ENCODE measurements at regions not wholly inside any gene's neighbourhood (a gene's known extent, or its start where the extent isn't known, plus 50 kb on each side); places are given as distances from the start of the nearest gene placed in this dataset.

DNA sequence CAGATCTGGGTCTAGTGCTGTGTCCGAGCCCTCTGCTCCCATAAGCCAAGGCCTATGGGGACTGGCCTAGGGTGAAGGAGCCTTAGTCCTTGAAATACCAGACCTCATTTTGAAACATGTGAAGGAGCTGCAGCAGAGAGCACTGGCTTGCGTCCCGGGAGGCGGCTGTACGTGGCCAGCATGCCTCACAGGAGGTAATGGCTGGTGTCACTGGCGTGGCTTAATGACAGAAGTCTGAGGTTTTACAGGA is 72.7 kb upstream of the OTOS start:
- peaks cover 2 to 7% (median 5%) of the 10 kb centered on the region in 3 donors for H3K27me3 Mint-ChIP-seq (ENCODE audit: low read depth in 3 of 3)
- no peak overlapping the region for H3K4me3 Mint-ChIP-seq
- WGBS (ENCODE audit: insufficient coverage), result 88% methylated on average over 6 of the region's 6 CpGs
- intact Hi-C loops (cut with micrococcal nuclease), result no loop called here
- Histone ChIP-seq H2AFZ (ENCODE audit: insufficient read depth, low read depth, low read length, poor library complexity, severe bottlenecking) (no peak overlapping the region), H3K27me3 (ENCODE audit: control insufficient read depth in 2 of 2, insufficient read depth in 2 of 2, low read length in 2 of 2) (no peaks in the 10 kb centered on the region), H3K36me3 (replicated peaks in 1 of 2; ENCODE audit: control insufficient read depth in 1 of 2, insufficient read depth in 2 of 2, low read length in 2 of 2) (no peaks in the 10 kb centered on the region), H3K79me2 (ENCODE audit: insufficient read depth, low read length) (no peaks in the 10 kb centered on the region), H3K27ac (ENCODE audit: low read depth in 1 of 2, low read length in 2 of 2) (no peak overlapping the region), H3K4me1 (ENCODE audit: control insufficient read depth in 1 of 2, insufficient read depth in 2 of 2, low read length in 2 of 2) (no peaks in the 10 kb centered on the region), H3K9me3 (replicated peaks in 1 of 2; ENCODE audit: control insufficient read depth in 1 of 2, insufficient read depth in 1 of 2, low read length in 2 of 2) (no peaks in the 10 kb centered on the region), H3K9ac (ENCODE audit: insufficient read depth, low read length, poor library complexity, severe bottlenecking) (no peak overlapping the region), H3K4me2 (replicated peaks; ENCODE audit: extremely low read depth, low read length, poor library complexity, severe bottlenecking) (no peak overlapping the region), H4K20me1 (ENCODE audit: insufficient read depth, low read length) (no peaks in the 10 kb centered on the region), H3K4me3 (replicated peaks in 1 of 3; ENCODE audit: low read depth in 2 of 3, low read length in 3 of 3) (no peak overlapping the region)
- TF ChIP-seq CTCF (IDR thresholded peaks at IDR 0.05), result no peak
- H3K4me1 Mint-ChIP-seq, result no peaks in the 10 kb centered on the region
- H3K36me3 Mint-ChIP-seq, result no peaks in the 10 kb centered on the region
- DNase-seq, result no peak
- H3K9me3 Mint-ChIP-seq, result peaks cover 0 to 2% (median 0%) of the 10 kb centered on the region in 7 donors
- H3K27ac Mint-ChIP-seq, result no peak overlapping the region

DNA sequence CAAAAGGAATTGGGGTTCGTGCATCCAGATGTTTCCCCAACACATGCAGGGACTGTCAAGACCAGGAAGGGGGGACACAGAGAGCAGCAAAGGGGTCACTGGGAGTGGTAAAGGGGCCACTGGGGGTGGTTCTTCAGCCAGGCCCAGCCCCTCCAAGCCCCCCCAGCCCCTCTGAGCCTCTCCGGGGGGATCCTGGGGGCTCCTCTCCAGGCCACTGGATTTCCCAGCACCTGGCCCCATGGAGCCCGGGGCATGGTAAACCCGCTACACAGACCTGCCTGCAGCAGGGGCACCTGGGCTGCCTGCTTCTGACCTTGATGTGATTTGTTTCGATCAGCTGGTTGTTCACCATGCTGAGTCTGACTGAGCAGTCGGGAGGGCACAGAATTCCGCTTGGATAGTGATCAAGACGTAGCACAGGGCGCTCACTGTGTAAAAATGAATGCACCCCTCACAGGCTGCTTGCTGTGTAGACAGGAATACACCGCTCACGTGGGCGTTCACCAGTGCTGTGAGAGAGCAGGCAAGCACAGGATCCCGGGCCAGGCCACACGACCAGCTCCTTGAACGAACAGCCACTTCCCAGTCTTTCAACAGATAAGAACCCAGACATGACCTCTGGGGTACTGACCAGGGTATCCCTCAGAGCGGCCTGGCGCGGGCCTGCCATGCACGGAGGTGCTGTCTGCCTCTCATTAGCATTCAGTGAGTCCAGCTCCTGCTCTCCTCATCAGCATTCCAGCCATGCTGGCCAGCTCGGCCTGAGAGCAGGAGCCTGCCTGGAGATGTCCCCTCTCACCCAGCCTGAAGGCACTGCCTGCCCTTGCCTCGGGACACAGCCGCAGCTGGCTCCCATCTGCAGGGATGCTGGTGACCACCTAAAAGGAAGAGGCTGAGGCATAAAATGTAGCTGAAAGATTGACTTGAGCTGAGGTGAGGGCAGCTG is 73.3 kb upstream of the OTOS start:
- Mint-ChIP-seq H3K36me3 (no peaks in the 10 kb centered on the region), H3K4me3 (no peak overlapping the region), H3K4me1 (no peaks in the 10 kb centered on the region), H3K27me3 (ENCODE audit: low read depth in 3 of 3) (peaks cover 2 to 7% (median 5%) of the 10 kb centered on the region in 3 donors), H3K27ac (no peak overlapping the region), H3K9me3 (peaks cover 0 to 2% (median 0%) of the 10 kb centered on the region in 7 donors)
- H3K4me2 ChIP-seq (replicated peaks; ENCODE audit: extremely low read depth, low read length, poor library complexity, severe bottlenecking), result no peak overlapping the region
- no peaks in the 10 kb centered on the region for H3K79me2 ChIP-seq (ENCODE audit: insufficient read depth, low read length)
- WGBS (ENCODE audit: insufficient coverage), result 88% methylated on average over 18 of the region's 22 CpGs
- H2AFZ ChIP-seq (ENCODE audit: insufficient read depth, low read depth, low read length, poor library complexity, severe bottlenecking), result no peak overlapping the region
- H3K9me3 ChIP-seq (replicated peaks in 1 of 2; ENCODE audit: control insufficient read depth in 1 of 2, insufficient read depth in 1 of 2, low read length in 2 of 2), result no peaks in the 10 kb centered on the region
- H3K36me3 ChIP-seq (replicated peaks in 1 of 2; ENCODE audit: control insufficient read depth in 1 of 2, insufficient read depth in 2 of 2, low read length in 2 of 2), result no peaks in the 10 kb centered on the region
- no peak for TF ChIP-seq CTCF (IDR thresholded peaks at IDR 0.05)
- H3K27ac ChIP-seq (ENCODE audit: low read depth in 1 of 2, low read length in 2 of 2), result no peak overlapping the region
- H3K9ac ChIP-seq (ENCODE audit: insufficient read depth, low read length, poor library complexity, severe bottlenecking), result no peak overlapping the region
- H3K27me3 ChIP-seq (ENCODE audit: control insufficient read depth in 2 of 2, insufficient read depth in 2 of 2, low read length in 2 of 2), result no peaks in the 10 kb centered on the region
- no peak overlapping the region for H3K4me3 ChIP-seq (replicated peaks in 1 of 3; ENCODE audit: low read depth in 2 of 3, low read length in 3 of 3)
- H3K4me1 ChIP-seq (ENCODE audit: control insufficient read depth in 1 of 2, insufficient read depth in 2 of 2, low read length in 2 of 2), result no peaks in the 10 kb centered on the region
- intact Hi-C loops (cut with micrococcal nuclease), result no loop called here
- DNase-seq, result no peak
- no peaks in the 10 kb centered on the region for H4K20me1 ChIP-seq (ENCODE audit: insufficient read depth, low read length)

All from CD14-positive monocyte (primary cell).